CD14-positive monocyte (primary cell): ENCODE measurements at regions not wholly inside any gene's neighbourhood (a gene's known extent, or its start where the extent isn't known, plus 50 kb on each side); places are given as distances from the start of the nearest gene placed in this dataset.
A peak's percentile ranks its signal among the peaks of the same experiment; 100 is the strongest.

Experiments
- DNase-seq, 3 donors: peaks; one replicate each; pipeline ENCODE4 v3.0.0-alpha.2; 2011 to 2022
- H2AFZ ChIP-seq: 2 replicates; pipeline ENCODE4 v1.6.0; 2012; ENCODE audit warnings: mild to moderate bottlenecking, low read depth, low read length, inconsistent platforms; ENCODE audit not compliant: insufficient read depth, poor library complexity, severe bottlenecking
- H3K27ac ChIP-seq, 2 donors: 1 replicate in 1 of 2; 2 replicates in 1 of 2; pipeline ENCODE4 v1.5.1; 2012 to 2013; ENCODE audit warnings: low read length in 2 of 2, control low read depth in 1 of 2, inconsistent platforms in 1 of 2, low read depth in 1 of 2, mild to moderate bottlenecking in 1 of 2
- H3K27me3 ChIP-seq, 2 donors: one replicate each; pipeline versions ENCODE4 v1.6.0 to v1.6.1; 2011 to 2013; ENCODE audit warnings: low read length in 2 of 2; ENCODE audit not compliant: control insufficient read depth in 2 of 2, insufficient read depth in 2 of 2
- H3K36me3 ChIP-seq, 2 donors: replicated peaks in 1 of 2; 1 replicate in 1 of 2; 2 replicates in 1 of 2; pipeline versions ENCODE4 v1.5.1 to v1.6.1; 2012 to 2013; ENCODE audit warnings: low read length in 2 of 2, control low read depth in 1 of 2, inconsistent platforms in 1 of 2, mild to moderate bottlenecking in 1 of 2; ENCODE audit not compliant: insufficient read depth in 2 of 2, control insufficient read depth in 1 of 2
- H3K4me1 ChIP-seq, 2 donors: 1 replicate in 1 of 2; 2 replicates in 1 of 2; pipeline versions ENCODE4 v1.5.1 to v1.6.1; 2012 to 2013; ENCODE audit warnings: low read length in 2 of 2, control low read depth in 1 of 2, inconsistent platforms in 1 of 2, mild to moderate bottlenecking in 1 of 2, moderate library complexity in 1 of 2; ENCODE audit not compliant: insufficient read depth in 2 of 2, control insufficient read depth in 1 of 2
- H3K4me2 ChIP-seq: replicated peaks from 2 replicates; pipeline ENCODE3; 2012; ENCODE audit warnings: low read length, moderate library complexity, mild to moderate bottlenecking; ENCODE audit not compliant: poor library complexity, severe bottlenecking; ENCODE audit errors: extremely low read depth
- H3K4me3 ChIP-seq, 3 experiments: fragments of 200-600 bp in 1 of 3; sonication (generic) in 1 of 3; replicated peaks in 1 of 3; 1 replicate in 2 of 3; 2 replicates in 1 of 3; pipeline ENCODE4 v1.5.1; 2011 to 2013; ENCODE audit warnings: low read length in 3 of 3, mild to moderate bottlenecking in 3 of 3, control low read depth in 2 of 3, low read depth in 2 of 3, inconsistent platforms in 1 of 3, moderate library complexity in 1 of 3
- H3K79me2 ChIP-seq: 2 replicates; pipeline ENCODE4 v1.6.0; 2012; ENCODE audit warnings: mild to moderate bottlenecking, control low read depth, inconsistent platforms, low read length, moderate library complexity; ENCODE audit not compliant: insufficient read depth
- H3K9ac ChIP-seq: 2 replicates; pipeline ENCODE4 v1.6.0; 2017; ENCODE audit warnings: low read length, mild to moderate bottlenecking; ENCODE audit not compliant: insufficient read depth, poor library complexity, severe bottlenecking
- H3K9me3 ChIP-seq, 2 donors: replicated peaks in 1 of 2; 1 replicate in 1 of 2; 2 replicates in 1 of 2; pipeline versions ENCODE4 v1.5.1 to v1.6.1; 2012 to 2013; ENCODE audit warnings: low read length in 2 of 2, control low read depth in 1 of 2; ENCODE audit not compliant: control insufficient read depth in 1 of 2, insufficient read depth in 1 of 2
- H4K20me1 ChIP-seq: 2 replicates; pipeline ENCODE4 v1.6.0; 2012; ENCODE audit warnings: mild to moderate bottlenecking, low read length, control low read depth, moderate library complexity; ENCODE audit not compliant: insufficient read depth
- H3K27ac Mint-ChIP-seq, 7 donors: one replicate each; pipeline ENCODE4 v1.8.0; 2020; ENCODE audit warnings: mild to moderate bottlenecking in 7 of 7, mixed read lengths in 7 of 7, moderate library complexity in 6 of 7, inconsistent platforms in 2 of 7
- H3K27me3 Mint-ChIP-seq, 3 donors: one replicate each; pipeline ENCODE4 v1.8.0; 2021 to 2022; ENCODE audit warnings: low read depth in 3 of 3, mild to moderate bottlenecking in 3 of 3, mixed read lengths in 3 of 3, moderate library complexity in 3 of 3, inconsistent platforms in 1 of 3
- H3K36me3 Mint-ChIP-seq, 2 donors: one replicate each; pipeline ENCODE4 v1.8.0; 2020; ENCODE audit warnings: mixed read lengths in 2 of 2, inconsistent platforms in 1 of 2, mild to moderate bottlenecking in 1 of 2
- H3K4me1 Mint-ChIP-seq: one replicate; pipeline ENCODE4 v1.8.0; 2020; ENCODE audit warnings: mild to moderate bottlenecking, mixed read lengths
- H3K4me3 Mint-ChIP-seq, 2 donors: one replicate each; pipeline ENCODE4 v1.8.0; 2020; ENCODE audit warnings: mild to moderate bottlenecking in 2 of 2, mixed read lengths in 2 of 2, moderate library complexity in 1 of 2
- H3K9me3 Mint-ChIP-seq, 7 donors: one replicate each; pipeline ENCODE4 v1.8.0; 2020 to 2022; ENCODE audit warnings: mixed read lengths in 7 of 7, mild to moderate bottlenecking in 6 of 7, moderate library complexity in 6 of 7, inconsistent platforms in 2 of 7
- CTCF ChIP-seq: fragments of 200-600 bp; IDR thresholded peaks from one replicate; pipeline ENCODE4 v1.8.0; 2022; ENCODE audit warnings: antibody characterized with exemption, mild to moderate bottlenecking
- WGBS: methylation state at CpG from one replicate; pipeline ENCODE4 v1.1.5; 2013; ENCODE audit warnings: missing lambda C conversion rate; ENCODE audit not compliant: insufficient coverage; 5-methylcytosine and 5-hydroxymethylcytosine counted together
- intact Hi-C, 2 donors: fragments of 100-400 bp; cut with micrococcal nuclease; formaldehyde crosslinking; loops; one replicate each; pipeline versions ENCODE4 v1.15.0 to v1.15.1; 2023

GRCh38 chr1:222009105-222009730, 267.3 kb upstream of the DUSP10 start:
- peaks cover 0 to 3% (median 0%) of the 10 kb centered on the region in 7 donors for H3K9me3 Mint-ChIP-seq
- H3K27ac ChIP-seq, result no peak overlapping the region
- TF ChIP-seq CTCF, result peak; percentile 48
- no peaks in the 10 kb centered on the region for H3K36me3 ChIP-seq
- no CpG with 5 or more reads among the region's 2 CpGs for WGBS
- peak overlapping the region in 1 of 7 donors; percentile 2 for H3K27ac Mint-ChIP-seq
- H3K36me3 Mint-ChIP-seq, result peaks cover 0 to 5% of the 10 kb centered on the region in 2 donors
- H2AFZ ChIP-seq, result peak overlapping the region; percentile 5
- H3K4me1 Mint-ChIP-seq, result peaks cover 9% of the 10 kb centered on the region
- H3K4me3 ChIP-seq, result peak overlapping the region in 1 of 3 experiments; percentile 23
- H3K4me3 Mint-ChIP-seq, result peak overlapping the region in 1 of 2 donors; percentile 68
- H3K79me2 ChIP-seq, result no peaks in the 10 kb centered on the region
- intact Hi-C loops, result no loop called here
- H3K27me3 Mint-ChIP-seq, result no peaks in the 10 kb centered on the region
- H3K4me1 ChIP-seq, result peaks cover 0 to 4% of the 10 kb centered on the region in 2 donors
- no peaks in the 10 kb centered on the region for H3K9me3 ChIP-seq
- DNase-seq, result peak in 1 of 3 donors; percentile 17
- no peak overlapping the region for H3K9ac ChIP-seq
- peak overlapping the region; percentile 20 for H3K4me2 ChIP-seq
- H4K20me1 ChIP-seq, result no peaks in the 10 kb centered on the region
- H3K27me3 ChIP-seq, result no peaks in the 10 kb centered on the region

- H3K4me1 Mint-ChIP-seq, result peaks cover 9% of the 10 kb centered on the region
- Histone ChIP-seq H3K9me3 (no peaks in the 10 kb centered on the region), H2AFZ (no peak overlapping the region), H3K4me3 (no peak overlapping the region), H3K36me3 (no peaks in the 10 kb centered on the region), H3K4me1 (peaks cover 0 to 4% of the 10 kb centered on the region in 2 donors), H3K27me3 (no peaks in the 10 kb centered on the region), H3K79me2 (no peaks in the 10 kb centered on the region), H3K9ac (no peak overlapping the region), H4K20me1 (no peaks in the 10 kb centered on the region), H3K27ac (no peak overlapping the region), H3K4me2 (no peak overlapping the region)
- H3K4me3 Mint-ChIP-seq, result no peak overlapping the region
- H3K9me3 Mint-ChIP-seq, result peaks cover 0 to 3% (median 0%) of the 10 kb centered on the region in 7 donors
- peaks cover 0 to 5% of the 10 kb centered on the region in 2 donors for H3K36me3 Mint-ChIP-seq
- no peak overlapping the region for H3K27ac Mint-ChIP-seq
- TF ChIP-seq CTCF, result no peak
- no peaks in the 10 kb centered on the region for H3K27me3 Mint-ChIP-seq
- intact Hi-C loops, result no loop called here
- DNase-seq, result no peak
These were observed 264.8 kb upstream of the DUSP10 start for GRCh38 chr1:222006715-222007114.
